ENCODE measurements at regions not wholly inside any gene's neighbourhood (a gene's known extent, or its start where the extent isn't known, plus 50 kb on each side); places are given as distances from the start of the nearest gene placed in this dataset.

DNA sequence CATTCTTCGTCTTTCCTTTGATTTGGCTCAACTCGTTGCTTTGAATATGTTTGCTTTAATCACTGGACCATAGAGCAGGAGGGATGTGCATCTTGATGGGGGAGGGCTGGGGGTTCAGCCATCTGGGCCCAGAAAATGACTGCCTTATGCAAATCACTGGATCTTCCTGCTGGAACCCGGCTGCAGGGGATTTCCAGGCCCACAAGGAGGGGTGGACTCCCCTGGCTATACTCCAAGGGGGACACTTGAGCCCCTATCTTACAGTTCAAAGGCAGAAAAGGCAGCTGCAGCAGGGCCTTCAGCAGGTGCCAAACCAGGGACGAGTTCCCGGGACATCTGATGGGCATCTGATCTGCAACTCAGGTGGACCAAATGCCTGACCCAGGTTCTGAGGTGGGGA is 122.5 kb downstream of the DICER1 start:
- no peak for DNase-seq

DNA sequence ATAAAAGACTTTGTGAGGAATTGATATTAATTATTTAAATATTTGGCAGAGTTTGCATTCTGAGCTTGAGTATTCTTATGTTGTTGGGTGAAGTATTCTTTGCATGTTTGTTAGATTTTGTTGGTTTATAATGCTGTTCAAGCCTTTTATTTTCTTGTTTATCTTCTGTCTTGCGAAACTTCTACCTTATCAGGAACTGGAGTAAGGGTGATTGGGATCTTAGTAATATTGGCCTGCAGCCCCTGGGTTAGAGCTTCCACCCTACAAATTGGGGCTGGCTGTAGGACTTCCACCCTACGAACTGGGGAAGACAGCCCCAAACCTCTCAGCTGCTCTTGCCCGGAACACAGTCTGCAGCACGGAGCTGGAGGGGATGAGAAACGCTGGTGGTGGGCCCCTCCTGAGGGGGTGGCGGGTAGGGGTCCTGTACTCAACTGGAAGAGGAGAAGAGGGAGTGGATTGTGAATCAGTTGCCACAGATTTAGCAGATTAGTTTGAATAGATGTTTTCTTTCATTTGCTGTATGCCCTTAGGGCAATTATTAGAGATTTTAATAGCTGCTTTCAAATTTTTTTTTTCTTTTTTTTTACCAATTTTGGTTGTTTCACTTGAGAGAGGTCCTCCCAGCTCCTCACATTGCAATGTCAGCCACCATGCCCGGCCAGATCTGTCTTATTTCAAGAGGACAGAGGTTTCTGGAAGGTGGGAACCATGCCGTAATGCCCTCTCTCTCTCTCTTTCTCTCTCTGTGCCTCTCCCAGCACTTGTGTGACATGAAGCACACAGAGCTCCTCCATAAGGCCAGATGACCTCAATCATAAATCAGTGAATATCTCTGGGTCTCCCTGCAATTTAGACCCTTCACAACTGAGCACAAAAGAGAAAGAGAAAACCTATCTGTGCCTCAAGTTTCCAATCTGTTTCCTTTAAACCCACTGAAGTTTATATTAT is 123.4 kb downstream of the DICER1 start:
- DNase-seq, result no peak

DNA sequence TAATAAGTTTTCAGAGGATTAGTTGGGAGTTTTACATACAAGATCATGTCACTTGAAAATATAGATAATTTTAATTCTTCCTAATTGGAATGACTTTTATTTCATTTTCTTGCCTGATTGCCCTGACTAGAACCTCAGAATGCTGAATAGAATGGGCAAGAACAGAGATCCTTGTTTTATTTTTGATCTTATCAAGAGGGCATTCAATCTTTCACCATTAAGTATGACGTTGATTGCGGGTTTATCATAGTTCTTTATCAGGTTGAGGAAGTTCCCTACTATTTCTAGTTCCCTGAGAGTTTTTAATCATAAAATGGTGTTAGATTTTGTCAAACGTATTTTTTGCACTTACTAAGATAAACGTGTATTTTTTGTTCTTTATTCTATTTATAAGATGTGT is 124.3 kb downstream of the DICER1 start:
- DNase-seq, result no peak

DNA sequence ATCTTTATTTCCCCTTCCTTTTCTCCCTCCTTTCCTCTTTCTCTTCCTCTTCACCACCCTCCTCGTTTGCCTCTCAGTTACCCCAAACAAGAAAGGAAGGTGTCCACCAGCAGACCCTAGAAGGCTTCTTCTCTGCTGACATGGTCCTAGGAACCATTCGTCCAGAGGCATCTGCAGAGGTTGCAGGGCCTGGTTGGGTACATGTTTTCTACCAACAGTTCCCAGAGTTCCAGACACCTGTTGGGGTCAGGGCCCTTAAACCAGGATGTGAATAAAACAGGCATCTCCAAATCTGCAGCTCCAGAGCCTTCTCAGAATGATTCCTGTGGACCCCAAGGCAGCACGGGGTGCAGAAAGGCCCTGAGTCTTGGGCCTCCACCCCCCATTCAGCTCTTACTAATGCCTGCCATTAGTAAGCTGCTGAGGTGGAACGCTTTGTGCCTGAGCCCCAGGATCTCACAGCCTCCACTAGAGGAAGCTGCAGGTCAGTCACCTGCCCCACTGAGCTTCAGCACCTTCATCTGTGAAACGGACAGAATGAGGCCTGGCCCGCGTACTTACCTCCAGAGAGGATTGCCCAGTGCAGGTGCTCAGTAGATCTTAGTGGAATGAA is 130.4 kb downstream of the DICER1 start:
- DNase-seq, result no peak

DNA sequence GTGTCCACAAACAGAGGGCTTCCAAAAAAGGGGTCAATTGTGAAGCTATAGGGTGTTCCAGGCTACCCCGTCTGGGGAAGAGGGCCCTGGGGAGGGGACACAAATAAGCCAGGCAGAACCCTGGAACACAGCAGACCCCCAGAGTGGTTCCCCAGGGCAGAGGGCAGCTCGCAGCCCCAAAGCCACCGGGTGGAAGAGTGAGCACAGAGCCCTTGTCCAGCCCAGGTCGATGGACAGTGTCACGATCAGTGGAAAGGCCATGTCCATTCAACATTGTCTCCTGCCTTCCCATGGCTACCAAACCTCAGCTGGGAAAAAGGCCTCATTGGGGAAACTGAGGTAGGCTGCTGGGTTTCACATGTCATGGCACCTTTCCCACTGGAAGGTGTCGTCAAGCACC is 131.4 kb downstream of the DICER1 start:
- no peak for DNase-seq

- no peak for DNase-seq
Measured at GRCh38 chr14:95025218-95025617, 132.1 kb downstream of the DICER1 start.

GRCh38 chr14:95024380-95024779 is 132.9 kb downstream of the DICER1 start:
- no peak for DNase-seq

DNA sequence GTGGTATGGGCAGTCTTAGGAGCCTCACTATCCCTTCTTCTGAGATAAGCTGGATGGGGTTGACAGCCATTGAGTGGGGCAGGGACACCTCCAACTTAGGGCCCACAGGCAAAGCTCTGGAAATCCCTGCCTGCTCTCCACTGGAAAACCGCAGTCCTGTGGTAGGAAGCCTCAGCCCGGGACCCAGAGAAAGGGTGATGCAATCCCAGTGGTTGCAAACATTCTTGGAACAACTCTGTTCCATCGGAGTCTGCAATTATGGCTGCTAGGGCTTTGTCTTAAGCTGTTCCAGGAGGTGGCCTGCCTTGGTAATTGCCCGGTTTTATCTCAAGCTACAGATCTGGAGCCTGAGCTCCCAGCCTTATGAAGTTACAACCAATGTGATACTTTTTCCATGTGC is 133.4 kb downstream of the DICER1 start:
- no peak for DNase-seq

DNA sequence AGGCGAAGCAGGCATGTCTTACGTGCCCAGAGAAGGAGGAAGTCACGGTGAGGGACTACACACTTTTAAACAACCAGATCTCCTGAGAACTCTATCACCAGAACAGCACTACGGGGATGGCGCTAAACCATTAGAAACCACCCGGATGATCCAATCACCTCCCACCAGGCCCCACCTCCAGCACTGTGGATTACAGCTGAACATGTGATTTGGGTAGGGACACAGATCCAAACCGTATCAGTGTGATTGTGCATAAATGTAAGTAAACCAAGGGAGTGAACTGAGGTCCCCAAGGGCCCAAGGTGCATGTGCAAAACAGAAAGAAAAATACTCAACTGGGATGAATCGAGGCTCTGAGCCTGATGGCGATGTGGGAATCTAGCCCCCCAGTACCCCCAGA is 134.2 kb downstream of the DICER1 start:
- no peak for DNase-seq

DNA sequence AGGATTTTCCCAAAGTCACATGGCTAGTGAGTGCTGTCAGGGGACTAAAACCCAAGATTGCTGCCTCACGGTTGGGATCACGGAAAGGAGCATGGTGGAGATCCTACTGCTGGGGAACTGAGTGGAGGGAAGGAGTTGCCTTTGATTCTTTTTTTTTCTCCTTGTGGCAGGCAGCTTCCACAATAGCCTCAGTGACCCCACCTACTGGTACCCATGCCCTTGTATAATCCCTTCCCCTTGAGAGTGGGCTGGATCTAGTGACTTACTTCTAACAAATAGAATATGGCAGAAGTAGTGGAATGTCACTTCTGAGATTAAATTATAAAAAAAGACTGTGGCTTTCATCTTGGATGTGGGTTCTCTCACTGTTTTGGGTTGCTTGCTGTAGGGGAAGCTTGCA is 135.7 kb downstream of the DICER1 start:
- no peak for DNase-seq

GRCh38 chr14:95018821-95019220 is 138.5 kb downstream of the DICER1 start:
- DNase-seq, result no peak

GRCh38 chr14:95015046-95015445 is 142.3 kb downstream of the DICER1 start:
- DNase-seq, result no peak

DNA sequence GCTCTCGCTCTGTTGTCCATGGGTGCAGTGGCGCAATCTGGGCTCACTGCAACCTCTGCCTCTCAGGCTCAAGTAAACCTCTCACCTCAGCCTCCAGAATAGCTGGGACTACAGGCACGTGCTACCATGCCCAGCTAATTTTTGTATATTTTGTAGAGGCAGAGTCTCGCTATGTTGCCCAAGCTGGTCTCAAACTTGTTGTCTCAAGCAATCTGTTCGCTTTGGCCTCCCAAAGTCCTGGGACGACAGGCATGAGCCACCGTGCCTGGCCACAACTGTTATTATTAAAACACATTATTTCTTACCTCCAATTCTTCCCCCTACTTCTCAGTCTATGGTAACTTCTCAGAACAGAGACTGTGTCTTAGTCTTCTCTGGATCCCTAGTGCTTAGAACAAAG is 143.3 kb downstream of the DICER1 start:
- DNase-seq, result no peak

GRCh38 chr14:95011445-95012006 is 145.8 kb downstream of the DICER1 start:
- no peak for DNase-seq

GRCh38 chr14:95008445-95009217 is 148.7 kb downstream of the DICER1 start:
- DNase-seq, result no peak

DNA sequence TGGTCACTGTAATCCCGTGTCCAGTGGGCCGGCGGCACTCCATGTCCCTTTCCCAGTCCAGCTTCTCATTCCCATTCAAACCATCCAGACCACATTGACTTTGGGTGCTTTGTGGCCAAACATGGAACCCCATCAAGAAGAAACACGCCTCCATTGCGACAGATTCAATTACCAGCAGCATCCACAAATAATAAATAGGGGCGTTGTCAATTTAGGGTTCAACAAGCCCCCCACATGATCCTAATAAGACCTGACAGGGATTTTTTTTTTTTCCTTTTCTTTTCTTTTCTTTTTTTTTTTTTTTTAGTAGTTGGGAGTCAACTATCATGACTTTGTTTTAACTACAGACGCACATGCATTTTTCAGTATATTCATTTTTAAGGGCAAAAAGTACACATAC is 149.4 kb downstream of the DICER1 start:
- no peak for DNase-seq

DNA sequence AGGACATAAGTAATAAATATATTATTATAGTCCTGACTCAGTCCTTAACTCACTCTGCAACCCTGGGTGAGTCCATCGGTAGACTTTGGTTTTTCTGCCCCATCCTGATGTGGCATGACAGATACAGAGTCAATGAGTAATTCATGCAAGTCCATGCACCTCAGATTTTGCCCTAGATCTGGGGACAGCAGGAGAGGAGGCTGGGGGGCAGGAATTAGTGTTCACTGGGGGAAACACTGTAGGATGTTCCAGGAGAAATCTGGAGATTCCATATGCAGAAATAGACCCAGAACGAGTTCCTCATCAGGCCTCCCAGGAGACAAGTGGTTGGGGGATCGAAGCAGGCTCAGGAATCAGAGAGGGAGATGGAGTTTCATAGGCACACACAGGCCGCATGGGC is 150.8 kb downstream of the DICER1 start:
- DNase-seq, result no peak

DNA sequence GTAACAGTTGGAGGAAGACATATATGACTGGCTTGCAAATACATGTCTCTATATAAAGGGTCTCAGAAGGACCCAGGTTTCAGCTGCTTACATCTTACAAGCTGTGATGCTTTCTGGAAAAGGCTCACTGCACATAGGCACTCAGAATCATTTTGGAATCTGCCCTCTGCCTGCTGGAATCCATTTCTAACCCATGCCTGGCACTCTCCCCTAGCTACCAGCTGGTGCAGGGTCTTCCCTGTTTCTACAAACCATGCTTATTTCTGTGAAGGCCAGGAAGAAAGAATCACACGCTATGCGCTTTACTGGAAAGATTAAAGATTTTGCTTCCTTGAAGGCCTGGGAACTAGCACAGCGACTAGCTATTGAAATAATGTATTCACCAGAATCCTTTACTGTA is 151.3 kb downstream of the DICER1 start:
- DNase-seq, result no peak

- no peak for DNase-seq
Measured at GRCh38 chr14:95003099-95003960, 154.0 kb downstream of the DICER1 start.

- DNase-seq, result no peak
Measured at GRCh38 chr14:94998685-94999084, 158.6 kb downstream of the DICER1 start.

DNA sequence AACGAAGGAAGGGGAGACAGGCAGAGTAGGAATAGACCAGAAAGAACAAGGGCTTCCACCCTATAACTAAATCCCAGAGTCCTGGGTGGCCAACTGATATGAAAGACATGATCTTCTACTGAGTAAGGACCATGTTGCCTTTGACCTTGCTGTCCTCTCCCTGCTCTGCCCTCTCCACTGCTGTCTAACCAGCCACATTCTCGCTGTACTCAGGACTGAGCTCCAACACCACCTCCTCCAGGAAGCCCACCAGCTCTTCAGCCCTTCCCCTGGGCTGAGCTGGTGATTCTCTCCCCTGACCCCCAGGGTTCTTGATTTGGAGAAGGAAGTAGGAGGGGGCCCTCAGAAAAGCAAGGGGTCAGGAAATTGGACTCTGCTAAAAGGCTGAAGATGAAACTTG is 159.2 kb downstream of the DICER1 start:
- no peak for DNase-seq

DNA sequence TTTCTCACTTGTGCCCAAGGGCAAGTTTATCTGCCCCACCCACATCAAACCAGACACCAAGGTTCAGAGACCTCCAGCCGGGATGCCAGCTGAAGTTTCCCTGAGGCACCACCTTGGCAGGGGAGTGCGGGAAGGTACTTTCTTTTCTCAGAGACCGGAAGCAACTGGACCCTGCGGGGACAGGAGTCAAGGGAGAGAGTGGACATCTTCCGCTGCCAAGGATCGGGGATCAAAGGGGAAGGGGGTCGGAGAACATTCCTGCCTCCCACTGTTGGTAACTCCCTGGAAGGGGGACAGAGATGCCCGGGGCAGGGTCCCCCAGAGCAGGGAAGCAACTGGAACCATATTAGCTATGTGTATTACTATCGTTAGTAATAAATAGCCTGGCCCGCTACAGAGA is 161.8 kb downstream of the DICER1 start:
- no peak for DNase-seq

Data from hippocampal formation (tissue), 2 donors.